Stomach (tissue), 4 donors: ENCODE measurements at regions not wholly inside any gene's neighbourhood (a gene's known extent, or its start where the extent isn't known, plus 50 kb on each side); places are given as distances from the start of the nearest gene placed in this dataset.

ENCODE experiments used
- CTCF ChIP-seq, 7 experiments: fragments of 450-650 bp in 4 of 7; fragments of 200-600 bp in 3 of 7; sonication (generic) in 3 of 7; IDR thresholded peaks; one replicate each; pipeline ENCODE4 v1.5.1; 2016 to 2019; ENCODE audit warnings: antibody characterized with exemption in 7 of 7, control low read depth in 2 of 7, mild to moderate bottlenecking in 1 of 7
- EP300 ChIP-seq: sonication (generic); formaldehyde crosslinking; IDR thresholded peaks from one replicate; pipeline ENCODE4 v1.6.1; 2017; ENCODE audit warnings: antibody characterized with exemption
- POLR2A ChIP-seq, 4 donors: fragments of 450-650 bp; IDR thresholded peaks; one replicate each; pipeline ENCODE4 v1.6.1; 2016; ENCODE audit warnings: antibody characterized with exemption in 4 of 4, control low read depth in 2 of 4, mild to moderate bottlenecking in 1 of 4, moderate library complexity in 1 of 4

- TF ChIP-seq CTCF (IDR thresholded peaks at IDR 0.05) = no peak
- no peak for TF ChIP-seq EP300
- no peak for TF ChIP-seq POLR2A (IDR thresholded peaks at IDR 0.05)
Observed at GRCh38 chrX:20421275-20421674, 154.6 kb upstream of the RPS6KA3 start.
